ENCODE measurements at regions not wholly inside any gene's neighbourhood (a gene's known extent, or its start where the extent isn't known, plus 50 kb on each side); places are given as distances from the start of the nearest gene placed in this dataset.

- ChIA-PET CTCF (interaction anchor here (0.6 kb wide), 1 partner anchor 473 kb away, joined by 3 read pairs; no protein-coding TSS in a partner anchor), SMC1A (ENCODE audit: uncharacterized antibody, unreplicated experiment) (no interaction called here), POLR2A (no interaction called here), RAD21 (ENCODE audit: unreplicated experiment) (interaction anchor here (0.5 to 0.6 kb wide), 2 partner anchors 207 to 1022 kb away, joined by 3 read pairs; no protein-coding TSS in a partner anchor)
- H3K4me1 ChIP-seq (ENCODE audit: control insufficient read depth, insufficient read depth, low read length) = no peaks in the 10 kb centered on the region
- in situ Hi-C loops (cut with MboI) (no loop called here), intact Hi-C loops (cut with micrococcal nuclease; ENCODE audit: unreplicated experiment) (loop anchor here (10.0 kb wide), 2 partner anchors 818 to 1658 kb away; no protein-coding TSS in a partner anchor)
- H3K27ac ChIP-seq (ENCODE audit: control insufficient read depth, insufficient read depth) = no peak overlapping the region
- no peak overlapping the region for H3K9ac ChIP-seq (ENCODE audit: control insufficient read depth, insufficient read depth, low read length)
- FAIRE-seq (no peak), DNase-seq (ENCODE audit: low read depth, low spot score) (no peak), ATAC-seq (no peak)
- no peaks in the 10 kb centered on the region for H3K27me3 ChIP-seq (replicated peaks in 1 of 2; ENCODE audit: control insufficient read depth in 2 of 2, insufficient read depth in 2 of 2, low read length in 1 of 2)
- WGBS (ENCODE audit: insufficient coverage, insufficient replicate concordance, low lambda C conversion rate, missing lambda C conversion rate) = 47% methylated on average over 3 of the region's 3 CpGs
- H3K36me3 ChIP-seq (ENCODE audit: control insufficient read depth in 2 of 2, insufficient read depth in 2 of 2, low read length in 1 of 2) = no peaks in the 10 kb centered on the region
- no peaks in the 10 kb centered on the region for H3K79me2 ChIP-seq (ENCODE audit: control insufficient read depth, insufficient read depth, low read length)
- BruUV-seq (replicated peaks) = no TSS peak
- H4K20me1 ChIP-seq (ENCODE audit: control insufficient read depth, insufficient read depth) = no peaks in the 10 kb centered on the region
- no peak overlapping the region for H3K4me2 ChIP-seq (ENCODE audit: control insufficient read depth, insufficient read depth)
- no peaks in the 10 kb centered on the region for H3K9me3 ChIP-seq (replicated peaks; ENCODE audit: control insufficient read depth, insufficient read depth, low read length)
- no peak overlapping the region for H2AFZ ChIP-seq (ENCODE audit: control insufficient read depth, low read depth, low read length)
- no peak overlapping the region for H3K4me3 ChIP-seq
- TF ChIP-seq ATF2 (IDR thresholded peaks at IDR 0.05; ENCODE audit: low read length) = no peak
- no peak for TF ChIP-seq PKNOX1 (IDR thresholded peaks at IDR 0.05)
- no peak for TF ChIP-seq WRNIP1 (IDR thresholded peaks at IDR 0.05; ENCODE audit: borderline replicate concordance, low read depth, low read length)
- TF ChIP-seq RUNX3 (IDR thresholded peaks at IDR 0.05; ENCODE audit: low read length) = no peak
- no peak for TF ChIP-seq ZSCAN29 (IDR thresholded peaks at IDR 0.05)
- TF ChIP-seq IKZF1 (conservative IDR thresholded peaks at IDR 0.05) = no peak
- no peak for TF ChIP-seq USF2 (IDR thresholded peaks at IDR 0.05; ENCODE audit: borderline replicate concordance, low read depth, low read length)
- no peak for TF ChIP-seq CUX1 (IDR thresholded peaks at IDR 0.05; ENCODE audit: insufficient replicate concordance, low read depth, low read length)
- TF ChIP-seq MTA3 (IDR thresholded peaks at IDR 0.05; ENCODE audit: borderline replicate concordance, low read length) = no peak
- TF ChIP-seq EED (IDR thresholded peaks at IDR 0.05; ENCODE audit: low read depth) = no peak
- TF ChIP-seq RAD51 (IDR thresholded peaks at IDR 0.05) = no peak
- TF ChIP-seq JUNB (IDR thresholded peaks at IDR 0.05) = no peak
- TF ChIP-seq HDGF (IDR thresholded peaks at IDR 0.05) = no peak
- TF ChIP-seq CTCF (IDR thresholded peaks at IDR 0.05 in 2 of 3, conservative IDR thresholded peaks at IDR 0.05 in 1 of 3; ENCODE audit: control insufficient read depth in 2 of 3, extremely low read depth in 1 of 3, insufficient read depth in 1 of 3, low read depth in 3 of 3, low read length in 3 of 3) = no peak
These were observed 347.5 kb downstream of the TFEC start for GRCh38 chr7:115683093-115683492.
